AG09309 (cell line): ENCODE measurements at regions not wholly inside any gene's neighbourhood (a gene's known extent, or its start where the extent isn't known, plus 50 kb on each side); places are given as distances from the start of the nearest gene placed in this dataset.

Source experiments
- DNase-seq: peaks from one replicate; pipeline ENCODE4 v3.0.0-alpha.2; 2010; ENCODE audit warnings: low read depth
- H3K4me3 ChIP-seq: 2 replicates; pipeline ENCODE4 v1.5.1; 2011; ENCODE audit warnings: mild to moderate bottlenecking, low read depth, low read length, moderate library complexity; ENCODE audit not compliant: control insufficient read depth
- TF ChIP-seq, protein P1 (sequence below): IDR thresholded peaks from 2 replicates; pipeline ENCODE4 v1.5.1; 2011; ENCODE audit warnings: mild to moderate bottlenecking, low read depth, low read length, inconsistent platforms; ENCODE audit not compliant: insufficient read depth, control insufficient read depth; ENCODE audit errors: missing control alignments

DNA sequence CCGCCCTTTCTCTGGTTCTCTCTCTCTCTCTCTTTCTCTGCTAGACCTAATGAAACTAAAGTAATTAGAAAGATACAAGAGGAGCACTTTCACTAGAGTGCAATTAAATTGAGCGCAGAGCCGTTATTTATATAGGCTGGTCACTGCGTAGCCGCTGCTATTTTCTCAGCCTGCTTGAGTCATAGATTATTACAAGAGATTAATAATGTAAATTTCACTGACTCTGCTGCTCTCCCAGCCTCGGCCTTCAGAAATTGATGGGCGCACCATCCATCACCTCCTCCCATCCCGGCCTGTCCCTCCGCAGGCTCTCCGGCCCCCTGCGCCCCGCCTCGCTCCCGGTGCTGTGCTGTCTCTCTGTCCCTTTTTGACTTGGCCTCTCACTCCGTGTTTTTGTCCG is 268.0 kb upstream of the MVB12B start:
- H3K4me3 ChIP-seq, result no peak overlapping the region
- TF ChIP-seq, protein P1, sequence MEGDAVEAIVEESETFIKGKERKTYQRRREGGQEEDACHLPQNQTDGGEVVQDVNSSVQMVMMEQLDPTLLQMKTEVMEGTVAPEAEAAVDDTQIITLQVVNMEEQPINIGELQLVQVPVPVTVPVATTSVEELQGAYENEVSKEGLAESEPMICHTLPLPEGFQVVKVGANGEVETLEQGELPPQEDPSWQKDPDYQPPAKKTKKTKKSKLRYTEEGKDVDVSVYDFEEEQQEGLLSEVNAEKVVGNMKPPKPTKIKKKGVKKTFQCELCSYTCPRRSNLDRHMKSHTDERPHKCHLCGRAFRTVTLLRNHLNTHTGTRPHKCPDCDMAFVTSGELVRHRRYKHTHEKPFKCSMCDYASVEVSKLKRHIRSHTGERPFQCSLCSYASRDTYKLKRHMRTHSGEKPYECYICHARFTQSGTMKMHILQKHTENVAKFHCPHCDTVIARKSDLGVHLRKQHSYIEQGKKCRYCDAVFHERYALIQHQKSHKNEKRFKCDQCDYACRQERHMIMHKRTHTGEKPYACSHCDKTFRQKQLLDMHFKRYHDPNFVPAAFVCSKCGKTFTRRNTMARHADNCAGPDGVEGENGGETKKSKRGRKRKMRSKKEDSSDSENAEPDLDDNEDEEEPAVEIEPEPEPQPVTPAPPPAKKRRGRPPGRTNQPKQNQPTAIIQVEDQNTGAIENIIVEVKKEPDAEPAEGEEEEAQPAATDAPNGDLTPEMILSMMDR, result no peak
- no peak for DNase-seq

DNA sequence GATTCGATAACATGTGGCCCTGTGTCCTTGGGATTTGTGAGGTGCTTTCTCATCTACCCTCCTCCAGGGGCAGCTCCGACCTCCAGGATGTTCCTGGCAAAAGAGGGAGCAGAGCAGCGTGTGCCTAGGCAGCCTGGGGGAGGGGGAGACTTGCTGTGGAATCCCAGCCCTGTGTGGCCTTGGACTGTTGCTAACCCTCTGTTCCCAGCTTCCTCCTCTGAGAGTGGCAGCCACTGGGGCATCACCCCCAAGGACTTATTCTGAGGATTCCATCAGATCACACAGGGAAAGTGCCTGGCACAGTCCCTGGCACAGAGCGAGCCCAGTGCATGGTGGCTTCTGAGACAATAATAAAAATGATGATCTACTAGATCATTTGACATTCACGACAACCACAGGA is 265.1 kb upstream of the MVB12B start:
- TF ChIP-seq, protein P1, result no peak
- DNase-seq, result no peak
- H3K4me3 ChIP-seq, result no peak overlapping the region

DNA sequence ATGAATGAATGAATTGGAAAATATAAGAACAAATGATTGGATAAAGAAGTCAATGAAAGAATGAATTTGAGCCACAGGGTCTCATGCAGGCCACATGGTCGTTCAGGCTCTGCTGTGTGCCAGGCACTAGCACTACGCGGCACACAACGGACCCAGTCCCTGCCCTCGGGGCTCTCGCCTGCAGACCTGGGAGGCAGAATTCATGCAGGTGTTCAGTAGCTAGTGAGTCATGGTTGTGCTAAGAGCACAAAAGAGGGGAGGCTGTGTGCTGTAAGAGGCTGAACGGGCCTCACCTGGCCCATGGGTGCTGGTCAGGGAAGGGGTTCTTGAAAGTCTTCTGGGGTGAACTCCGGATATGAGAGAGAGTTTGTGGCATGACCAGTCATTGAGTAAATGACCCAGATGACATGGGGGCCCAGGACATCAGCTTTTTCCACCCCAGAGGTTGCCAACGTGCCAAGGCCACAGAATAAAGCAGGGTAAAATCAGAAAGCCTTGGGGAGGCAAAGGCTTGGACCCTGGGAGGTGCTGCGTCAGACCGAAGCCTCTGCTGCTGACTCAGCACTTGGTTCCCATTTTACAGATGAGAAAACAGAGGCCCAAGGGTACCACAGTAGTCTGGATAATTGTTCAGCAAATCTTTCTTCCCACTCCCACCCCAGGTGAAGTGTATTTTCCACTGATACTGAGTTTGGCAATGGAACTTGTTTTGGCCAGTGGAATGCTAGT is 264.3 kb upstream of the MVB12B start:
- TF ChIP-seq, protein P1, result no peak
- no peak for DNase-seq
- H3K4me3 ChIP-seq, result no peak overlapping the region

DNA sequence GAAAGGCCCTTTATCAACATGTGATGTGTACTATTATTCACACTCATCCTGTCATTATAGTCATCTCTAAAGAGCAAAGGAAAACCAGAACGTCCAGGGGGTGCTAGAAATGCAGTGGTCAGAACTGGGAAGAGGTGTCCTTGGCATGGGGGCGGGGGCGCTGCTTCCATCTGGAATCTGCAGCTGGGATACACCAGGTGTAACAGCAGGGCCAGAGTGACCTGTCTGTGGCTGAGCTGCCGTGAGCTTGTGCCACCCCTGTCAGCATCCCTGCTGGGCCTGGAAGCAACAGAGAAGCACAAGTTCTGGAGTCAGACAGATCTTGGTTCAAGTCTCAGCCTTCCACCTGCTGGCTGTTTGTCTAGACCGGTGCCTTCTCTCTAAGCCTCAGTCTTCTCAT is 263.3 kb upstream of the MVB12B start:
- H3K4me3 ChIP-seq, result no peak overlapping the region
- no peak for DNase-seq
- TF ChIP-seq, protein P1, result no peak

DNA sequence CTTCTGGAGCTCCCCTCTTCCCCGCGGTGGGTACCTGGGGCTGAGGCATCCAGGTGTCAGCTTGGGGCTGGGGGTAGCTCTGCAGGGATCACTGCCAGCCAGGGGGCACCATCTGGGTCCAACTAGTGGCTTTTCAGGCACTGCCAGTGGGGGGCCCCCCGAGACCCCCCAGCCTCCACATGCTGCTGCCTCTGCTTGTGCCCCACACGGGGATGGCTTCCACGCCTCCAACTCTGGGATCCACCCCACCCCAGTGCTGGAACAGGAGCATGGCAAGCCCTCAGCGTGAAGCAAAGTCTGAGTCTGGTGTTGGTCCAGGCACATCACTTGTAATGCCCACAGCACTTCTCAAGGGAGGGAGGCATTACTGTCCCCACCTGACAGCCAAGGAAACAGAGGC is 260.5 kb upstream of the MVB12B start:
- DNase-seq, result no peak
- TF ChIP-seq, protein P1, result no peak

DNA sequence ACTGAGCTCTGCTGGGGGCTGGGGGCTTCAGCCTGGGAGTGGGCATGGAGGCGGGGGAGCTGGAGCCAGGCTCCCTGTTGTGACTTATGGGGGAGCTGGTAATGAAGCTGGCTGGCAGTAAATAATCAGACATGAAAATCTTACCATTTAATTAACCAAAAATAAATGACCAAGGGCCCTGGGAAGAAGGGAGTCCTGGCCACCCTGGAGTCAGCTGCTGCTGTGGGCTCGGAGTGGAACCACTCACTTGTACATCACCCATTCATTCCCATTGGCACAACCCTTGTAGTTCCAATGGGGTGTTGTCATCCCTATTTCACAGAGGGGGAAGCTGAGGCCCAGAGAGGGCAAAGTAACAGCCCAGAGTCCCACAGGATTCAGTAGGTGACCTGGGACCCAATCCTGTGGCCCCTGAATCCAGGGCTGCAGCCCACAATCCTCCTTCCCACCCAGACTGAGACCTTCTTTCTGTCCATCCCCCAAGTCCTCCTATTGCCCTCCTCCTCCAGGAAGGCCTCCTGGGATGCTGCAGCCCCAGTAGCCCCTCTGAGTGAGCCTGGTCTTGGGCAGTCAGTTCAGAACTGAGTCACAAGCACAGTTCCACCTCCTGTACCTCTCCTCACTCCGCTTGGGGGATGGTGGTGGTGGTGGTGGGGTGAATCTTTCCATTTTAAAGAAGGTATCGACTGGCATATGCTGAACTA is 259.4 kb upstream of the MVB12B start:
- TF ChIP-seq, protein P1, result no peak

More for the DNA sequence above, 260.5 kb upstream of the MVB12B start:
- no peak overlapping the region for H3K4me3 ChIP-seq

More for the DNA sequence above, 259.4 kb upstream of the MVB12B start:
- DNase-seq, result no peak
- no peak overlapping the region for H3K4me3 ChIP-seq
